HepG2 (cell line): ENCODE measurements at regions not wholly inside any gene's neighbourhood (a gene's known extent, or its start where the extent isn't known, plus 50 kb on each side); places are given as distances from the start of the nearest gene placed in this dataset.

ENCODE experiments used
- ATAC-seq: fragments of 200-7000 bp; cut with Tn5 transposase; 3 replicates; pipeline ENCODE4 v1.9.1; 2020; ENCODE audit warnings: mild to moderate bottlenecking, moderate library complexity
- BruUV-seq: library from RNA; stranded (reverse); fragments of 400-500 nt; replicated peaks from 2 replicates; lab custom pipeline; 2021; lab: Mats Ljungman, UMichigan
- CTCF ChIA-PET: fragments of 300-600 bp; formaldehyde crosslinking; extraction: SDS; loops from one replicate; lab custom pipeline; 2021; ENCODE audit warnings: low total read pairs, inconsistent platforms, low intra/inter-chr PET ratio; lab: Yijun Ruan, JAX
- POLR2A ChIA-PET: fragments of 350-600 bp; sonication (Branson Sonifier 250); formaldehyde crosslinking; loops from one replicate; lab custom pipeline; 2020; ENCODE audit warnings: antibody characterized with exemption, inconsistent platforms; lab: Yijun Ruan, JAX
- DNase-seq: peaks from one replicate; pipeline ENCODE4 v3.0.0-alpha.2; 2015; ENCODE audit warnings: low spot score
- FAIRE-seq: peaks from 3 replicates; lab custom pipeline; 2011; peaks lifted over from hg19 to GRCh38; lab: Jason Lieb, UNC
- H2AFZ ChIP-seq: one replicate; pipeline ENCODE4 v1.6.1; 2011; ENCODE audit warnings: low read length, inconsistent platforms
- H3K27ac ChIP-seq: fragments of 300-600 bp; 3 replicates; pipeline ENCODE4 v1.8.0; 2011; ENCODE audit warnings: mixed run types, mild to moderate bottlenecking, mixed read lengths, low read length, inconsistent platforms; ENCODE audit not compliant: insufficient read depth; ENCODE audit errors: extremely low read length
- H3K27me3 ChIP-seq, 2 experiments: fragments of 200-600 bp in 1 of 2; 2 replicates in 1 of 2; 3 replicates in 1 of 2; pipeline versions ENCODE4 v1.6.0 to v1.8.0; 2011; ENCODE audit warnings: low read length in 2 of 2, mild to moderate bottlenecking in 2 of 2, moderate library complexity in 2 of 2, inconsistent platforms in 1 of 2; ENCODE audit not compliant: insufficient read depth in 2 of 2, control insufficient read depth in 1 of 2
- H3K36me3 ChIP-seq, 2 experiments: fragments of 200-600 bp in 1 of 2; replicated peaks in 1 of 2; 2 replicates in 1 of 2; 3 replicates in 1 of 2; pipeline versions ENCODE4 v1.5.1 to v1.8.0; 2011; ENCODE audit warnings: low read length in 2 of 2, inconsistent platforms in 1 of 2; ENCODE audit not compliant: insufficient read depth in 2 of 2, control insufficient read depth in 1 of 2
- H3K4me1 ChIP-seq: 2 replicates; pipeline ENCODE4 v1.5.1; 2012; ENCODE audit warnings: low read length, inconsistent platforms; ENCODE audit not compliant: insufficient read depth
- H3K4me2 ChIP-seq: 2 replicates; pipeline ENCODE4 v1.6.0; 2011; ENCODE audit warnings: low read depth, low read length, inconsistent platforms
- H3K4me3 ChIP-seq, 3 experiments: fragments of 200-600 bp in 1 of 3; sonication (generic), shearing (Covaris generic) in 1 of 3; replicated peaks in 1 of 3; 2 replicates each; pipeline ENCODE4 v1.5.1; 2011 to 2016; ENCODE audit warnings: low read length in 3 of 3, inconsistent platforms in 2 of 3, low read depth in 2 of 3, mild to moderate bottlenecking in 2 of 3, control low read depth in 1 of 3, mixed read lengths in 1 of 3; ENCODE audit not compliant: insufficient read depth in 1 of 3
- H3K79me2 ChIP-seq: one replicate; pipeline ENCODE4 v1.6.1; 2011; ENCODE audit warnings: low read length, inconsistent platforms; ENCODE audit not compliant: insufficient read depth
- H3K9ac ChIP-seq: 2 replicates; pipeline ENCODE4 v1.6.0; 2011; ENCODE audit warnings: mild to moderate bottlenecking, low read depth, low read length, inconsistent platforms; ENCODE audit not compliant: insufficient read depth
- H3K9me3 ChIP-seq: 2 replicates; pipeline ENCODE4 v1.5.1; 2012; ENCODE audit warnings: mild to moderate bottlenecking, low read length
- H4K20me1 ChIP-seq: 2 replicates; pipeline ENCODE4 v1.6.0; 2011; ENCODE audit warnings: inconsistent platforms, mild to moderate bottlenecking, low read length, moderate library complexity; ENCODE audit not compliant: insufficient read depth
- CREM ChIP-seq, 2 experiments: sonication (generic) in 1 of 2; formaldehyde crosslinking in 1 of 2; IDR thresholded peaks; 2 replicates each; pipeline versions ENCODE4 v1.4.0 to v1.6.1; 2016 to 2020; ENCODE audit warnings: antibody characterized with exemption in 1 of 2, mild to moderate bottlenecking in 1 of 2, missing genetic modification reagents in 1 of 2
- KDM3A ChIP-seq: IDR thresholded peaks from 2 replicates; pipeline ENCODE4 v1.6.1; 2018; ENCODE audit warnings: low read depth, missing compliant biosample characterization
- ZNF160 ChIP-seq: sonication (generic); formaldehyde crosslinking; IDR thresholded peaks from 2 replicates; pipeline ENCODE4 v1.8.0; 2022; ENCODE audit warnings: mild to moderate bottlenecking, inconsistent platforms, missing genetic modification reagents
- WGBS: methylation state at CpG from one replicate; pipeline ENCODE4 v1.1.6; 2017; ENCODE audit warnings: low lambda C conversion rate; 5-methylcytosine and 5-hydroxymethylcytosine counted together
- in situ Hi-C: cut with HindIII; loops from 2 replicates; pipeline ENCODE4 v1.10.0; 2017; ENCODE audit warnings: low pct_unique_long_range_greater_than_20kb; ENCODE audit not compliant: extremely low pct_ligation_motif_present
- intact Hi-C: fragments of 100-400 bp; cut with micrococcal nuclease; formaldehyde crosslinking; loops from one replicate; pipeline ENCODE4 v1.10.0; 2022; ENCODE audit not compliant: unreplicated experiment
- TF ChIP-seq, protein P1 (sequence below): IDR thresholded peaks from 2 replicates; pipeline ENCODE4 v1.6.1; 2016; ENCODE audit warnings: mild to moderate bottlenecking, missing biosample characterization, missing genetic modification reagents

DNA sequence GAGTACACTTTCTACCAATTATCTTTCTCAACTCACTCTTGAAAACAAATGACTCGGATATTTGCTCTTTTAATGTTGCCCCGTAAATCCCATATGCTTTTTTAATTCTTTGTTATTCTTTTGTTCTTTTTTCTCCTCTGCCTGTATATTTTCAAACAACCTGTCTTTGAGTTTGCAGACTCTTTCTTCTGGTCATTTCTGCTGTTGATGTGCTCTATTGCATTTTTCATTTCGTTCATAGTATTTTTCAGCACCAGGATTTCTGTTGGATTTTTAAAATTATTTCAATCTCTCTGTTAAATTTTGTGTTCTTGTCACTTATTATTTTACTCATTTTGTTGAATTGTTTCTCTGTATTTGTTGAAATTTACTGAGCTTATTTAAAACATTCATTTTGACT, 146.8 kb upstream of the B3GALT2 start:
- ChIA-PET POLR2A (no interaction called here), CTCF (no interaction called here)
- H3K9ac ChIP-seq = no peak overlapping the region
- no peaks in the 10 kb centered on the region for H3K79me2 ChIP-seq
- intact Hi-C loops (no loop called here), in situ Hi-C loops (no loop called here)
- no peaks in the 10 kb centered on the region for H3K27me3 ChIP-seq
- peaks cover 15% of the 10 kb centered on the region; the same call in 1 of the 2 replicates for H3K9me3 ChIP-seq
- no peak overlapping the region for H3K4me2 ChIP-seq
- no peaks in the 10 kb centered on the region for H4K20me1 ChIP-seq
- no peak overlapping the region for H2AFZ ChIP-seq
- 3% methylated on average over 3 of the region's 3 CpGs for WGBS
- ATAC-seq (no peak), FAIRE-seq (no peak), DNase-seq (no peak)
- BruUV-seq = no TSS peak
- H3K27ac ChIP-seq = no peak overlapping the region
- no peaks in the 10 kb centered on the region for H3K4me1 ChIP-seq
- H3K4me3 ChIP-seq = no peak overlapping the region
- peak; percentile 99 for TF ChIP-seq ZNF160 (CRISPR knock-in tag)
- no peak for TF ChIP-seq CREM (IDR thresholded peaks at IDR 0.05)
- no peak for TF ChIP-seq CREM (CRISPR knock-in tag; IDR thresholded peaks at IDR 0.05)
- H3K36me3 ChIP-seq = no peaks in the 10 kb centered on the region

DNA sequence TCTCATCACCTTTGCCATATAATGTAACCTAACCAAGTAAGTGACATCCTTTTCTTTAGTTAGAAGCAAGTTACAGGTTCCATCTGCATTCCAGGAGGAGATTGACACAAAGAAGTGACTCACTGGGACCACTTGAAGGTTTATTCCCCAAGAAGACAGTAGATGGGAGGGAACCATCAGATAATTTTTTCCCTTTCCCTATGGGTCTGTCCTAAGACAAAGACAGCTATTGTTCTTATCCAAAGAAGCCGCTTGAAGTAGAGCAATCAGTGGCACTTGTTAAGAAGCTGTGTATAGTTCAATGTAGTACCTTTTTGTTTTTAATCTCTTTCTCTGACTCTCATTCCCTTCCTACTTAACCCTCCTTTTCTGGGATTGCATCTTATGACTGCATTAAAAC, 139.9 kb upstream of the B3GALT2 start:
- Histone ChIP-seq H3K4me2 (no peak overlapping the region), H3K4me1 (no peaks in the 10 kb centered on the region), H2AFZ (no peak overlapping the region), H4K20me1 (no peaks in the 10 kb centered on the region), H3K9me3 (no peaks in the 10 kb centered on the region), H3K9ac (no peak overlapping the region), H3K27me3 (no peaks in the 10 kb centered on the region), H3K4me3 (no peak overlapping the region), H3K36me3 (no peaks in the 10 kb centered on the region), H3K27ac (no peak overlapping the region), H3K79me2 (no peaks in the 10 kb centered on the region)
- CTCF ChIA-PET = no interaction called here
- POLR2A ChIA-PET = no interaction called here
- FAIRE-seq = no peak
- in situ Hi-C loops = no loop called here
- DNase-seq = no peak
- BruUV-seq = no TSS peak
- no peak for ATAC-seq
- intact Hi-C loops = no loop called here
- TF ChIP-seq KDM3A = no peak
- TF ChIP-seq, protein P1, sequence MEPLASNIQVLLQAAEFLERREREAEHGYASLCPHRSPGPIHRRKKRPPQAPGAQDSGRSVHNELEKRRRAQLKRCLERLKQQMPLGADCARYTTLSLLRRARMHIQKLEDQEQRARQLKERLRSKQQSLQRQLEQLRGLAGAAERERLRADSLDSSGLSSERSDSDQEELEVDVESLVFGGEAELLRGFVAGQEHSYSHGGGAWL (CRISPR knock-in tag) = no peak
- 9% methylated on average over 1 of the region's 1 CpG for whole genome bisulfite sequencing
